Testis (tissue), 2 donors: ENCODE measurements at regions not wholly inside any gene's neighbourhood (a gene's known extent, or its start where the extent isn't known, plus 50 kb on each side); places are given as distances from the start of the nearest gene placed in this dataset.

ENCODE experiments used
- CTCF ChIP-seq, 3 experiments: fragments of 450-650 bp in 2 of 3; fragments of 200-600 bp in 1 of 3; sonication (generic) in 1 of 3; IDR thresholded peaks; one replicate each; pipeline ENCODE4 v1.5.1; 2016 to 2019; ENCODE audit warnings: antibody characterized with exemption in 3 of 3, mild to moderate bottlenecking in 2 of 3, moderate library complexity in 1 of 3
- POLR2A ChIP-seq: fragments of 450-650 bp; IDR thresholded peaks from one replicate; pipeline ENCODE4 v1.6.1; 2017; ENCODE audit warnings: antibody characterized with exemption, mild to moderate bottlenecking, moderate library complexity

DNA sequence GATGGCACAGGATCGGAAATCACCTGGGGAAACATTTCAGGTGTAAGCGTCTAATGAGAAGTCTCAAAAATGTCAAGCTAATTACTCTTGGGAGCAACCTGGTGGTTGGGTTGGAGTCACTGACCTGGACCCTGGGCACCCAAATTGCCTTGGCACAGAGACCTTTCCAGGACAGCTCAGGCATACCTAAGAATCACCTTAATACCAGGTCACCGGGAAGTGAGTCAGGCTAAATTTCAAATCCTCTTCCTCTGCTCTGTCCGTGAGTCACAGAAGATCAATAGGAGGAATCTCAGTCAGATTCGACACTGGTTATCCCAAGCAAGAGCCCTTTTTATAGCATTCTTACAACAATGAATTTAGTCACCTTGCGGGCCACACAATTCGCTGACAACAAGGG lies 179.6 kb upstream of the CAMK1G start:
- no peak for TF ChIP-seq CTCF (IDR thresholded peaks at IDR 0.05)
- no peak for TF ChIP-seq POLR2A
